ENCODE measurements at regions not wholly inside any gene's neighbourhood (a gene's known extent, or its start where the extent isn't known, plus 50 kb on each side); places are given as distances from the start of the nearest gene placed in this dataset.

GRCh38 chr22:34072585-34072984 lies 152.3 kb upstream of the LARGE1 start:
- TF ChIP-seq CTCF (IDR thresholded peaks at IDR 0.05; ENCODE audit: low read depth, low read length) (no peak), POLR2A (IDR thresholded peaks at IDR 0.05; ENCODE audit: extremely low read depth, insufficient read length) (no peak), MAX (IDR thresholded peaks at IDR 0.05; ENCODE audit: low read depth, low read length) (no peak), MYC (IDR thresholded peaks at IDR 0.05; ENCODE audit: low read depth, low read length) (no peak)
